IMR-90 (cell line): ENCODE measurements at regions not wholly inside any gene's neighbourhood (a gene's known extent, or its start where the extent isn't known, plus 50 kb on each side); places are given as distances from the start of the nearest gene placed in this dataset.

Experiments used
- CEBPB ChIP-seq: IDR thresholded peaks from 2 replicates; pipeline ENCODE4 v1.6.1; 2012; ENCODE audit warnings: low read depth, low read length, improper control_type of control experiment
- CTCF ChIP-seq: conservative IDR thresholded peaks from 2 replicates; pipeline ENCODE4 v1.5.1; 2012; ENCODE audit warnings: mild to moderate bottlenecking, low read depth, low read length, improper control_type of control experiment
- MAFK ChIP-seq: IDR thresholded peaks from 2 replicates; pipeline ENCODE4 v1.6.1; 2012; ENCODE audit warnings: low read depth, low read length, improper control_type of control experiment
- MAZ ChIP-seq: IDR thresholded peaks from 2 replicates; pipeline ENCODE4 v1.6.1; 2012; ENCODE audit warnings: low read depth, mild to moderate bottlenecking, low read length, improper control_type of control experiment, moderate library complexity, borderline replicate concordance
- MXI1 ChIP-seq: IDR thresholded peaks from 2 replicates; pipeline ENCODE4 v1.6.1; 2012; ENCODE audit warnings: low read depth, mild to moderate bottlenecking, low read length, moderate library complexity, borderline replicate concordance
- POLR2A ChIP-seq: IDR thresholded peaks from 2 replicates; pipeline ENCODE4 v1.6.1; 2012; ENCODE audit warnings: mild to moderate bottlenecking, low read depth, low read length
- RAD21 ChIP-seq: IDR thresholded peaks from 2 replicates; pipeline ENCODE4 v1.6.1; 2012; ENCODE audit warnings: low read length, improper control_type of control experiment
- RFX5 ChIP-seq: IDR thresholded peaks from 2 replicates; pipeline ENCODE4 v1.8.0; 2012; ENCODE audit warnings: low read depth, mild to moderate bottlenecking, low read length, moderate library complexity
- SMC3 ChIP-seq: fragments of 150-350 bp; IDR thresholded peaks from 2 replicates; pipeline ENCODE4 v1.6.1; 2016; ENCODE audit warnings: low read depth, mild to moderate bottlenecking, antibody characterized with exemption, low read length, moderate library complexity
- TF ChIP-seq, protein P1 (sequence below): fragments of 150-350 bp; IDR thresholded peaks from 2 replicates; pipeline ENCODE4 v1.6.1; 2017; ENCODE audit warnings: mild to moderate bottlenecking, antibody characterized with exemption, low read length, low read depth

DNA sequence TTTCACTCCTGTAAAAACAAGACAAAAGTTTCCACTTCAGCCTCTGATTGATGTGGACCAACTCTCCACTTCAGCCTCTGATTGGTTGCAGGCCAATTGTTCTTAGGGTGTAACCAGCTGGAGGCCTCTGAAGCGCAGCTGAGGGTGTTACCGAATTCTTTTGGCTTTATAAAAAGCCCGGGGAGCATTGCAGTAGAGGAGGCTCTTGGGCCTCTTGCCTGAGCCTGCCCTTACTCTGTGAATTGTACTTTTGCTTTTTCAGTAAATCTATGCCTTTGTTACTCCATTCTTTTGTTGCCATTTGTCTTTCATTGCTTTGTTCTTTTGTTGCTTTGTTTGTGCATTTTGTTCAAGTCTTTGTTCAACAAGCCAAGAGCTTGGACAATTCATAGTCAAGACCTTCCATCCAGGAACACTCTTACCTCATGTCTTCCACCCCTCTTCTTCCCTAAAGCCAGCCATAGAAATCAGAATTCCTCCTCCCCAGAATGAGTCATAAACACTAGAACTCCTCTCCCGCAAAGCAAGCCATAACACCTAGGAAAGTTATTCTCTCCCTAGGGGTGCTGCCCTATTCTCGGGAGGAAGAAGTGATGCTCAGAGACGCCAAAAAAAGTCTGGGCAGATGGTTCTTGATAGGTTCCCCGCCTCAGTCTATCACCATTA lies 53.5 kb upstream of the ARMC3 start:
- TF ChIP-seq CTCF (no peak), RAD21 (no peak), POLR2A (no peak), MXI1 (no peak), SMC3 (no peak), MAZ (no peak), RFX5 (no peak), CEBPB (no peak), MAFK (no peak)
- TF ChIP-seq, protein P1, sequence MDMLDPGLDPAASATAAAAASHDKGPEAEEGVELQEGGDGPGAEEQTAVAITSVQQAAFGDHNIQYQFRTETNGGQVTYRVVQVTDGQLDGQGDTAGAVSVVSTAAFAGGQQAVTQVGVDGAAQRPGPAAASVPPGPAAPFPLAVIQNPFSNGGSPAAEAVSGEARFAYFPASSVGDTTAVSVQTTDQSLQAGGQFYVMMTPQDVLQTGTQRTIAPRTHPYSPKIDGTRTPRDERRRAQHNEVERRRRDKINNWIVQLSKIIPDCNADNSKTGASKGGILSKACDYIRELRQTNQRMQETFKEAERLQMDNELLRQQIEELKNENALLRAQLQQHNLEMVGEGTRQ: no peak
